ENCODE measurements at regions not wholly inside any gene's neighbourhood (a gene's known extent, or its start where the extent isn't known, plus 50 kb on each side); places are given as distances from the start of the nearest gene placed in this dataset.

DNA sequence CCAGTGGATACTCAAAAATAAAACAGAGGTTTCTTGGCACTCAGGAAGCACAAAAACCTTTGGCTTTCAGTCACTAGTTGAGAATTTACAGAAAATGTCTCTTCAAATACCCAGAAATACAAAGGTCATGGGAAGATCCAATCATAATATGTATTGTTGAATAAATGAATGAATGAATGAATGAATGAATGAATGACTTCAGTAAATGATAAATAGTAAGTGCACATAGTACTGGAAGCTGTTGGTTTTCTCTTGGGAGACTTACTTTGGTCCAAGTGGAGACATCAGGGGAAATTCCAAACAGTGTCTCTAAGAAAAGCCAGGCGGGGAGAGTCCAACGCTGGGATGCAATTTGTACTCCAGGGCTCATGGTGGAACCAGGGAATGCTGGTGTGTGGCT, 261.3 kb upstream of the KLHL29 start:
- Histone ChIP-seq H3K27me3 (no peaks in the 10 kb centered on the region), H3K9me3 (no peaks in the 10 kb centered on the region), H3K27ac (no peak overlapping the region), H3K36me3 (no peaks in the 10 kb centered on the region), H3K4me3 (no peak overlapping the region), H3K4me1 (peaks cover 0 to 8% (median 7%) of the 10 kb centered on the region in 4 donors)
- no peak for TF ChIP-seq POLR2A (IDR thresholded peaks at IDR 0.05)
- TF ChIP-seq POLR2AphosphoS5 (IDR thresholded peaks at IDR 0.05): no peak
- no peak for TF ChIP-seq EP300 (IDR thresholded peaks at IDR 0.05)
- TF ChIP-seq, protein P1, sequence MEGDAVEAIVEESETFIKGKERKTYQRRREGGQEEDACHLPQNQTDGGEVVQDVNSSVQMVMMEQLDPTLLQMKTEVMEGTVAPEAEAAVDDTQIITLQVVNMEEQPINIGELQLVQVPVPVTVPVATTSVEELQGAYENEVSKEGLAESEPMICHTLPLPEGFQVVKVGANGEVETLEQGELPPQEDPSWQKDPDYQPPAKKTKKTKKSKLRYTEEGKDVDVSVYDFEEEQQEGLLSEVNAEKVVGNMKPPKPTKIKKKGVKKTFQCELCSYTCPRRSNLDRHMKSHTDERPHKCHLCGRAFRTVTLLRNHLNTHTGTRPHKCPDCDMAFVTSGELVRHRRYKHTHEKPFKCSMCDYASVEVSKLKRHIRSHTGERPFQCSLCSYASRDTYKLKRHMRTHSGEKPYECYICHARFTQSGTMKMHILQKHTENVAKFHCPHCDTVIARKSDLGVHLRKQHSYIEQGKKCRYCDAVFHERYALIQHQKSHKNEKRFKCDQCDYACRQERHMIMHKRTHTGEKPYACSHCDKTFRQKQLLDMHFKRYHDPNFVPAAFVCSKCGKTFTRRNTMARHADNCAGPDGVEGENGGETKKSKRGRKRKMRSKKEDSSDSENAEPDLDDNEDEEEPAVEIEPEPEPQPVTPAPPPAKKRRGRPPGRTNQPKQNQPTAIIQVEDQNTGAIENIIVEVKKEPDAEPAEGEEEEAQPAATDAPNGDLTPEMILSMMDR (IDR thresholded peaks at IDR 0.05): no peak
- intact Hi-C loops (cut with DNase I; ENCODE audit: low total_unique reads): no loop called here
- no peak for DNase-seq
- WGBS, 5 donors: 81 to 100% (median 94%) methylated on average over 2 of the region's 2 CpGs

DNA sequence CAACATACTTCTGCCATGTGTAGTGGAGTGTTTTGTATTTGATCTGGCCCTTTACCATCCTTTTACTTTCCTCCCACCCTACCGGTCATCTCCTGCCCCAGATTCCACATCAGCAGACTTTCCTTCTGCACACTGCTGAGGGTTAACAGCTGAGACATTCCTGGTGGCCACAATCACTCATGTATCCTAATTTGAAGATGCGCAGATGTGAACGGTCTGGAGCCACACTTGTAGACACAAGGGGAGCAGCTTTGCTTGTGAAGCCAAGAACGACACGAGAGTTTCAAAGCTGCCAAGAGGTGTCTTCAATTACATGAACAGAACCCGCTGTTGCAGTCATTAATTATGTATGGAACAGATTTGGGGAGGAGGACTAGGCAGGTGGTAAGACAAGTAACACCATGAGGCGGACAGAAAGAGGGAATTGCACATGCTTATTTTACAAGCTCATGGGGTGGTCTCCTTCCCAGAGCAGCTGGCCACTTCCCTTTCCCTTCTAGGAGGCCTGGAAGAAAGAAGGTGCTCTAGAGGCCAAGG, 260.7 kb upstream of the KLHL29 start:
- Histone ChIP-seq H3K27ac (no peak overlapping the region), H3K4me3 (no peak overlapping the region), H3K36me3 (no peaks in the 10 kb centered on the region), H3K4me1 (peaks cover 0 to 8% (median 7%) of the 10 kb centered on the region in 4 donors), H3K27me3 (no peaks in the 10 kb centered on the region), H3K9me3 (no peaks in the 10 kb centered on the region)
- no peak for TF ChIP-seq EP300 (IDR thresholded peaks at IDR 0.05)
- TF ChIP-seq, protein P1 (IDR thresholded peaks at IDR 0.05): no peak
- no peak for TF ChIP-seq POLR2A (IDR thresholded peaks at IDR 0.05)
- TF ChIP-seq POLR2AphosphoS5 (IDR thresholded peaks at IDR 0.05): no peak
- intact Hi-C loops (cut with DNase I; ENCODE audit: low total_unique reads): no loop called here
- peak in 1 of 2 donors; percentile 27 for DNase-seq
- WGBS, 5 donors: 82 to 89% (median 83%) methylated on average over 7 of the region's 7 CpGs

DNA sequence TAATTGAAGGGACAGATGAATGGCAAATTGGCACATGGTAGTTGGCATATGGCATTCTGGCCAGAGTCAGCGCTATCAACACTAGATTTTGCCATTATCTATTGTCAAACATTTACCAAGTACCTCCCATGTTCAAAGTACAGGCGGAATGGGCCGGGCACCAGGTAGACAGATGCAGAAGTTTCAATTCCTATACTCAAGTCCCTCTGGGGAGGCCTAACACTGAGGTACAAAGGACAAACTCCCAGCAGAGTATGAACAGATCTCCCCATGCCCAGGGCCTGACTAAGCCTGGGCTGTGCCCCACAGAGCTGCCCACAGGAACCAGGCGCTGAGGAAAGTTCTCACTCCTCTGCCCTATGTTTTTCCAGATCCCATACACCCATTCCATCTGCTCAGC, 257.5 kb upstream of the KLHL29 start:
- Histone ChIP-seq H3K27me3 (no peaks in the 10 kb centered on the region), H3K27ac (peak overlapping the region; percentile 37 to 74 (median 43)), H3K9me3 (no peaks in the 10 kb centered on the region), H3K4me3 (no peak overlapping the region), H3K4me1 (peaks cover 0 to 8% (median 7%) of the 10 kb centered on the region in 4 donors), H3K36me3 (no peaks in the 10 kb centered on the region)
- intact Hi-C loops (cut with DNase I; ENCODE audit: low total_unique reads): no loop called here
- WGBS, 5 donors: 25 to 46% (median 33%) methylated on average over 2 to 4 of the region's 4 CpGs
- TF ChIP-seq, protein P1 (IDR thresholded peaks at IDR 0.05): no peak
- TF ChIP-seq POLR2AphosphoS5 (IDR thresholded peaks at IDR 0.05): peak in 2 of 3 donors; percentile 56 to 62
- DNase-seq: peak; percentile 32 to 70

DNA sequence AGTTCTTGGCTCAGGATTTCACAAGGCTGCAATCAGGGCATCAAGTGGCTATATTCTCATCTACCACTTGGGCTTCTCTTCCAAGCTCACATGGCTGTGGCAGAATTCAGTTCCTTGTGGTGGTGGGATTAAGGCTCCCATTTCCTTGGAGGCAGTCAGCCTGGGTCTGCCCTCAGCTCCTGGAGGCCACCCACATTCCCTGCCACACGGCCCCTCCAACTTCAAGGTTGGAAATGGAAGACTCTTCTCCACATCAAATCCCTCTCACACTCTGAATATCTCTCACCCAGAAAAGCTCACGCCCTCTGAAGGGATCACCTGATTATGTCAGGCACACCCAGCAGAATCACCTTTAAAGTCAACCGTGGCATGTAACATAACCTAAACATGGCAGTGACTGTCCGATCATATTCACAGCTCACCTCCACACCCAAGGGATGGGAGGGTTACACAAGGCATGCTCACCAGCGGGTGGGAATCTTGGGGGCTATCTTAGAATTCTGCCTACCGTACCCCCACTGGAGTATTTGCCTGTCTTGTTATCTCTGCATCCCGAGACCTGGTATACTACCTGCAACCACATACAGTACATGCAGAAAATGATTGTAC, 256.2 kb upstream of the KLHL29 start:
- Histone ChIP-seq H3K27me3 (no peaks in the 10 kb centered on the region), H3K4me1 (peaks cover 0 to 8% (median 7%) of the 10 kb centered on the region in 4 donors), H3K27ac (no peak overlapping the region), H3K9me3 (no peaks in the 10 kb centered on the region), H3K4me3 (no peak overlapping the region), H3K36me3 (no peaks in the 10 kb centered on the region)
- DNase-seq: no peak
- TF ChIP-seq POLR2A (IDR thresholded peaks at IDR 0.05) (no peak), POLR2AphosphoS5 (IDR thresholded peaks at IDR 0.05) (no peak), EP300 (IDR thresholded peaks at IDR 0.05) (no peak)
- TF ChIP-seq, protein P1 (IDR thresholded peaks at IDR 0.05): no peak
- WGBS, 5 donors: 91 to 96% (median 93%) methylated on average over 7 of the region's 7 CpGs
- intact Hi-C loops (cut with DNase I; ENCODE audit: low total_unique reads): no loop called here
